ENCODE measurements at regions not wholly inside any gene's neighbourhood (a gene's known extent, or its start where the extent isn't known, plus 50 kb on each side); places are given as distances from the start of the nearest gene placed in this dataset.
A peak's percentile ranks its signal among the peaks of the same experiment; 100 is the strongest.
"Not testable (repeated sequence)": the region's sequence is repeated elsewhere in the genome, so short reads cannot be mapped to it uniquely, and the experiment has no call there.

DNA sequence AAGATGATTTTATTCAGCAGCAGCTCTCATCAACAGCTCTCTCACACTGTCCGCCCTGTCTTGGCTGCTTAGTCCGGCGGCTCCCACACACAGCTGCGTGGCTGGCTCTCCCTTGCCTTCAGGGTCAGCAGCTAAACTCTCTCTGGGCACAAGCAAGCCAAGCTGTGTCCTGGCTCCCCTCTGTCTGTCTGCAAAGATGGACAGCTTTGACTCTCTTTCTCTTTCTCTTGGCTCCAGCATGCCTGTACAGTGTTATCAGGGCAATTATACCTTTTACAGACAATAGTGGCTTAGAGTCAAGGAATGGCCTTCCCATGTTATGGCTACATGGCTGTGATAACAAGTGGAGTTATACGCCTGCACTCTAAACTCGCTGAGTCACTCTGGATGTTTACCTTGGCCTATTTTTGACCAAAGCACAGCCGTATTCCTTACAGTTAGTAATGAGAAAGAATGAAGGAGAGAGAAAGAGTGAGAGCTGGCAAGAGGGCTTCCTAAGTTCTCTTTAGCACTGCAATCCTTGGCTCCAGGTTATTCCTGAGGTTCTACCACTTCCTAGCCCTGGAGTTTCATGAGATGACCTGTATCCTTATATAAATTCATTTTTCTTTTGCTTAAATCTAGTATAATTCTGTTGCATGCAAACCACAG, 59.9 kb upstream of the ZSWIM5 start:
- no peak for DNase-seq

DNA sequence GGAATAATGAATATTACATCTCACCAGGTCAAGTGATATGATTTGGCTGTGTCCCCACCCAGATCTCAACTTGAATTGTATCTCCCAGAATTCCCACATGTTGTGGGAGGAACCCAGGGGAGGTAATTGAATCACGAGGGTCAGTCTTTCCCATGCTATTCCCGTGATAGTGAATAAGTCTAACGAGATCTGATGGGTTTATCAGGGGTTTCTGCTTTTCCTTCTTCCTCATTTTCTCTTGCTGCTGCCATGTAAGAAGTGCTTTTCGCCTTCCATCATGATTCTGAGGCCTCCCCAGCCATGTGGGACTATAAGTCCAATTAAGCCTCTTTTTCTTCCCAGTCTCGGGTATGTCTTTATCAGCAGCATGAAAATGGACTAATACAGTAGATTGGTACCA, 58.4 kb upstream of the HPDL start:
- DNase-seq; H3K36me3 ChIP-seq; H3K4me3 ChIP-seq; H3K27me3 ChIP-seq; intact Hi-C loops (cut with DNase I); H3K9me3 ChIP-seq; ATAC-seq; H3K27ac ChIP-seq: not testable (repeated sequence)
- H3K4me1 ChIP-seq, result peaks cover 11% of the 10 kb centered on the region

More for the DNA sequence above, 59.9 kb upstream of the ZSWIM5 start:
- peak; percentile 37 for ATAC-seq
- H3K27ac ChIP-seq, result peak overlapping the region; percentile 69
- H3K4me3 ChIP-seq, result no peak overlapping the region
- no peaks in the 10 kb centered on the region for H3K27me3 ChIP-seq
- no peaks in the 10 kb centered on the region for H3K9me3 ChIP-seq
- intact Hi-C loops (cut with DNase I), result no loop called here
- TF ChIP-seq, protein P1, sequence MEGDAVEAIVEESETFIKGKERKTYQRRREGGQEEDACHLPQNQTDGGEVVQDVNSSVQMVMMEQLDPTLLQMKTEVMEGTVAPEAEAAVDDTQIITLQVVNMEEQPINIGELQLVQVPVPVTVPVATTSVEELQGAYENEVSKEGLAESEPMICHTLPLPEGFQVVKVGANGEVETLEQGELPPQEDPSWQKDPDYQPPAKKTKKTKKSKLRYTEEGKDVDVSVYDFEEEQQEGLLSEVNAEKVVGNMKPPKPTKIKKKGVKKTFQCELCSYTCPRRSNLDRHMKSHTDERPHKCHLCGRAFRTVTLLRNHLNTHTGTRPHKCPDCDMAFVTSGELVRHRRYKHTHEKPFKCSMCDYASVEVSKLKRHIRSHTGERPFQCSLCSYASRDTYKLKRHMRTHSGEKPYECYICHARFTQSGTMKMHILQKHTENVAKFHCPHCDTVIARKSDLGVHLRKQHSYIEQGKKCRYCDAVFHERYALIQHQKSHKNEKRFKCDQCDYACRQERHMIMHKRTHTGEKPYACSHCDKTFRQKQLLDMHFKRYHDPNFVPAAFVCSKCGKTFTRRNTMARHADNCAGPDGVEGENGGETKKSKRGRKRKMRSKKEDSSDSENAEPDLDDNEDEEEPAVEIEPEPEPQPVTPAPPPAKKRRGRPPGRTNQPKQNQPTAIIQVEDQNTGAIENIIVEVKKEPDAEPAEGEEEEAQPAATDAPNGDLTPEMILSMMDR (IDR thresholded peaks at IDR 0.05), result no peak
- no peaks in the 10 kb centered on the region for H3K36me3 ChIP-seq
- peaks cover 11% of the 10 kb centered on the region for H3K4me1 ChIP-seq

DNA sequence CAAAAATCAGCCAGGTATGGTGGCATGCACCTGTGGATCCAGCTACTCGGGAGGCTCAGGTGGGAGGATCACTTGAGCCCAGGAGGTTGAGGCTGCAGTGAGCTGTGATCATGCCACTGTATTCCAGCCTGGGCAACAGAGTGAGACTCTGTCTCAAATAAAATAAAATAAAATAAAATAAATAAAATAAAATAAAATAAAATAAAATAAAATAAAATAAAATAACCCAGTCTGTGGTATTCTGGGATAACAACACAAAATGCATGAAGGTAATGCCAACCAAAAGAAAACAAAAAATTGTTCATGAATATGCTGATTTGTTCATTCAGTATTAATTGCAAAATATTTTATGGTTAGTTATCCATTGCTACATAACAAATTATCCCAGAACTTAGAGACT, 54.4 kb upstream of the HPDL start:
- H3K36me3 ChIP-seq; H3K9me3 ChIP-seq; ATAC-seq; H3K27ac ChIP-seq; H3K27me3 ChIP-seq; intact Hi-C loops (cut with DNase I); H3K4me1 ChIP-seq; DNase-seq; H3K4me3 ChIP-seq: not testable (repeated sequence)

DNA sequence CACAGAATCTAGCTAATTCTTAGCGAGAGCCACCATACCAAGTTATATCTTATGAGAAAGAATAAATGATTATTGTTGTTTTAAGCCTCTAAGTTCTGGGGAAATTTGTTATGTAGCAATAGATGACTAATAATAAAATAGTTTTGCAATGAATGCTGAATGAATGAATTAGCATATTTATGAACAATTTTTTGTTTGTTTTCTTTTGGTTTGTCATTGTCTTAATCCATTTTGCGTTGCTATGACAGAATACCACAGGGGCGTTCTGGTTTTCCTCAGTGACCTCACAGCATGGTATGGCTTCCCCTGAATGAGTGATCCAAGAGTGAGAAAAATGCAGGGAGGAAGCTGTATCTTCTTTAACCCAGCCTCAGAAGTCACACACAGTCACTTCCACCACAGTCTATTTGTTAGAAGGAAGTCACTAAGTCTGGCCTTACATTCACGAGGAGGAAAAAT, 53.8 kb upstream of the HPDL start:
- peak; percentile 43 for ATAC-seq
- Histone ChIP-seq H3K4me3 (no peak overlapping the region), H3K4me1 (no peaks in the 10 kb centered on the region), H3K27me3 (no peaks in the 10 kb centered on the region), H3K27ac (no peak overlapping the region), H3K9me3 (no peaks in the 10 kb centered on the region), H3K36me3 (no peaks in the 10 kb centered on the region)
- DNase-seq, result no peak
- TF ChIP-seq, protein P1 (IDR thresholded peaks at IDR 0.05), result no peak
- intact Hi-C loops (cut with DNase I), result no loop called here

DNA sequence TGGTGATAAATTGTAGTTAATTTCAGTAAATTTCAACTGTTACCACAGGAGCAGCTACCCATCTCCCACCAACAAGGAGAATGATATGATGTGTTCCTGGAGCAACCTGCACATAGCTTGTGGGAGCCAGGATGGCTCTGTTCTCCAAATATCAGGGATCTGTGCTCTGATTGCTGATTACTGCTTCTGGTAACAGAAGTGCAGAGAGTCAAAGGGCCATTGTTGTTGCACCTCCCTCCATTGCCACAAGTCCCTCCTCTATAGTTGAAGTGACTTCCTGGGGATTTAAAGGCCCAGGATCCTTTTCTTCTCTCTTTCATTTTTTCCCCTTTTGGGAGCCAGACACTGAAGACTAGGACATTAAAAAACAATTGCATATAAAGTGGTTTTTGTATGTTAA, 51.6 kb upstream of the HPDL start:
- Histone ChIP-seq H3K27me3 (no peaks in the 10 kb centered on the region), H3K4me3 (no peak overlapping the region), H3K36me3 (no peaks in the 10 kb centered on the region), H3K27ac (no peak overlapping the region), H3K4me1 (no peaks in the 10 kb centered on the region), H3K9me3 (no peaks in the 10 kb centered on the region)
- DNase-seq (no peak), ATAC-seq (no peak)
- TF ChIP-seq, protein P1 (IDR thresholded peaks at IDR 0.05), result no peak
- intact Hi-C loops (cut with DNase I), result no loop called here

Measured in upper lobe of right lung (tissue), 1 donor.